Omental fat pad (tissue), 3 donors: ENCODE measurements at regions not wholly inside any gene's neighbourhood (a gene's known extent, or its start where the extent isn't known, plus 50 kb on each side); places are given as distances from the start of the nearest gene placed in this dataset.

Experiments used
- ATAC-seq: fragments of 150-250 bp; one replicate; pipeline ENCODE4 v1.9.1; 2016; ENCODE audit warnings: mild to moderate bottlenecking, moderate library complexity; ENCODE audit not compliant: low FRiP score
- DNase-seq: peaks from one replicate; pipeline ENCODE4 v3.0.0-alpha.2; 2019; ENCODE audit warnings: low spot score
- CTCF ChIP-seq, 3 donors: fragments of 450-650 bp; IDR thresholded peaks; one replicate each; pipeline ENCODE4 v1.5.1; 2016 to 2017; ENCODE audit warnings: antibody characterized with exemption in 3 of 3, mild to moderate bottlenecking in 3 of 3, moderate library complexity in 2 of 3

DNA sequence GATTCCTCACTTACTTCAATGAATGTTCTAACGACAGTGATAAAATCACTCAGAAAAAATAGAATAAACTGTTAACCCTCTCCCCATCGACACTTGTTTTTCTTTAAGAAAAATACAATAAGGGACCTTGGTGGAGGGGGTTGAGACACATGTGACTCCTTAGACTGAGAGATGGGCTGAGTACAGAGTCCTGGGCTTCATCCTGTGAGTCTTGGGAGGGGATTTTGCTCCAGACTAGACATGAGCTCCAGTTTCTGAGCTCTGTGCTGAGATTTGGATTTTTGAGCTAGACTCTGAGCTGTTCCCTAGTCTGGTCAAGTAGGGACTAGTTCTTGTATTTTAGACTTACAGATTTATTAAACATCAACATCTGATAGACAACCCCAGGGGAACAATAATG is 241.5 kb upstream of the MVB12B start:
- no peak for ATAC-seq
- DNase-seq, result no peak
- TF ChIP-seq CTCF (IDR thresholded peaks at IDR 0.05), result no peak

DNA sequence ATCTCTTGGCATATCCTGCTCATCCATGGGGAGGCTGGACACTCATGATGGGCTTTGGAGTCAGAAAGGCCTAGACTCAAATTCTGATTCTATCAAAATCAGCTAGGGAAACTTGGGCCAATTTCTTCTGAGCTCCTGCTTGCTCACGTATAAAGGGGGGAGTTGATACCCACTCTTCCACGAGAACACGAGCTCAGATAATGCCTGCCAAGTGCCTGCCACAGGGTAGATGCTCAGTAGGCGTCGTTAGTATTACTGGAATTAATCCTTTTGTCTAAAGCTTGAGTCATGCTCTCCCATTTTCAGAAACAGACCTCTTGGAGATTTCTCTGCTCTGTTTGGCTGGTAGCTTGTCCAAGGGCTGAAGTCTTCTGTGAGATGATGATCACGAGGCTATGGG is 238.3 kb upstream of the MVB12B start:
- TF ChIP-seq CTCF (IDR thresholded peaks at IDR 0.05), result no peak
- no peak for ATAC-seq
- DNase-seq, result no peak

DNA sequence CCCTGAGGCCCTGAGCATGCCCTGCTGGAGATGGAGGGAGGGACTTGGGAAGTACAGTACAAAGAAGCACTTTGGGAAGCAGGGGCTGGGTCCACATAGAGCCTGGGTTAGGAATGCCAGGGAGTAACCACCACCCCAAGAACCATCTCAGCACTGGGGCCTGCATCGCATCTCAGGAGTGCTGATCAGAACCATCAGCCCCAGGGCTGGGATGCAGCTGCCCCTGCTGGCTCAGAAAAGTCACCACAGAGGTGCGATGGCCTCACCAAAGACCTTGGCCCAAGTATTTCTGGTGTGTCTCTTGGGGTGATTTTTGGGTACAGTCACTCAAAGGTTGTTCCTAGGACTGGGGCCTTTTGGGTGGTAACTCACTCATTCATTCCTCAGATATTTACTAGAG is 236.8 kb upstream of the MVB12B start:
- no peak for DNase-seq
- no peak for TF ChIP-seq CTCF (IDR thresholded peaks at IDR 0.05)
- no peak for ATAC-seq

DNA sequence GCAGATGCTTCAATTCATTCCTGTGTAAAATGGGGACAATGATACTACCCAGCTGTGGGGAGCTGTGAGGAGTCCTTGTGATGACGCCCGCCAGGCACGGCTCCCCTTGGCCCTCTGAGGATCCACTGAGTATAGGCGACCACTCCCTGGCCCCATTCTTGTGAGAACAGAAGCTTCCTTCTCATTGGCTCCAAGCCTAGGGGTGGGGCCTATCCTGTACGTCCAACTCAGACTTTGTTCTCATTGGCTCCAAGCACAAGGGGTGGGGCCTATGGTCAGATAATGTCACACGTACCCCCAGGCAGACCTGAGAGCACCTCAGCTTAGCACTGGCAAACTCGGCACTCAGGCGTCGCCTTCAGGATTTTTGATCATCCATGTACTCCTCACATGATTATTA is 232.9 kb upstream of the MVB12B start:
- TF ChIP-seq CTCF (IDR thresholded peaks at IDR 0.05), result no peak
- ATAC-seq, result no peak
- no peak for DNase-seq

GRCh38 chr9:126095546-126096190 is 231.0 kb upstream of the MVB12B start:
- DNase-seq, result no peak
- ATAC-seq, result no peak
- TF ChIP-seq CTCF (IDR thresholded peaks at IDR 0.05), result no peak

- DNase-seq, result no peak
- no peak for TF ChIP-seq CTCF (IDR thresholded peaks at IDR 0.05)
- no peak for ATAC-seq
These were observed 230.3 kb upstream of the MVB12B start for GRCh38 chr9:126096340-126096739.

DNA sequence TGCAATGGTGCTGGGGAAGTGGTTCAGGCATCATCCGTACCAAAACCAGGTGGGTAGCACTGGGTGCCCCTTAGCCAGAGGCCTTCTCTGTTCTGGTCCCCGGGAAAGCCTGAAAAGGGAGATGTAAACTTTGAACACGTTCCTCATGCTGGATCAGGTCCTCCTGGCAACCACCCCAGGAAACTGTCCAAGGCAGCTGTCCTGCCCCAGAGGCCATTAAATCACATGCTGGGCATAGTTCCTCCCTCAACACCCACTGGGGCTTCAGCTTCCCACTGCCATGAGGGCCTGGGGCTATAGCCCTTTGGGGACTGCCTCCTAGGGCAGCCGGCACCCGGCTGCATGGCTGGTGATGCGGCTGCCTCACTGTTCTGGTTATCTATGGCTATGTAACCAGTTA is 228.9 kb upstream of the MVB12B start:
- DNase-seq, result no peak
- ATAC-seq, result no peak
- TF ChIP-seq CTCF (IDR thresholded peaks at IDR 0.05), result no peak
